GM12873 (cell line): ENCODE measurements at regions not wholly inside any gene's neighbourhood (a gene's known extent, or its start where the extent isn't known, plus 50 kb on each side); places are given as distances from the start of the nearest gene placed in this dataset.

Experiments used
- TF ChIP-seq, protein P1 (sequence below): IDR thresholded peaks from 2 replicates; pipeline ENCODE4 v1.5.1; 2012; ENCODE audit warnings: low read depth, mild to moderate bottlenecking, moderate library complexity, low read length, control low read depth; ENCODE audit not compliant: insufficient read depth; ENCODE audit errors: missing control alignments

DNA sequence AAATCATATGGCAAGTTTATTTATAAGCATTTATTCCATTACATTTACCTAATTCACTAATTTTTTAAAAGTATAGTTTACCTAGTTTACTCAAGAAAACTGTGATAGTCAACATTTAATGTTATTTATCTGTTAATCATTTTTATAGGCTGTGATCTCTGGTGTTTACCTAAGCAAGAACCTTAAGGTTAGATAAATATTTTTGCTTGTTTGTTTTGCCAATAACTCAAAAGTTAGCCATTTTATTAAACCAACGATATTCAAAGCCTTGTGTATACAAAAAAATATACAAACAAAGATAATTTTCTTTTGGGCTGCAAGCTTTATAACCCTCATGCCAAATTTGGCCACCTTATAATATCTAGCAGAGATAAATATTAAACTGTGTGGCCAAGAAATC is 157.3 kb downstream of the SLCO1B3 start:
- TF ChIP-seq, protein P1, sequence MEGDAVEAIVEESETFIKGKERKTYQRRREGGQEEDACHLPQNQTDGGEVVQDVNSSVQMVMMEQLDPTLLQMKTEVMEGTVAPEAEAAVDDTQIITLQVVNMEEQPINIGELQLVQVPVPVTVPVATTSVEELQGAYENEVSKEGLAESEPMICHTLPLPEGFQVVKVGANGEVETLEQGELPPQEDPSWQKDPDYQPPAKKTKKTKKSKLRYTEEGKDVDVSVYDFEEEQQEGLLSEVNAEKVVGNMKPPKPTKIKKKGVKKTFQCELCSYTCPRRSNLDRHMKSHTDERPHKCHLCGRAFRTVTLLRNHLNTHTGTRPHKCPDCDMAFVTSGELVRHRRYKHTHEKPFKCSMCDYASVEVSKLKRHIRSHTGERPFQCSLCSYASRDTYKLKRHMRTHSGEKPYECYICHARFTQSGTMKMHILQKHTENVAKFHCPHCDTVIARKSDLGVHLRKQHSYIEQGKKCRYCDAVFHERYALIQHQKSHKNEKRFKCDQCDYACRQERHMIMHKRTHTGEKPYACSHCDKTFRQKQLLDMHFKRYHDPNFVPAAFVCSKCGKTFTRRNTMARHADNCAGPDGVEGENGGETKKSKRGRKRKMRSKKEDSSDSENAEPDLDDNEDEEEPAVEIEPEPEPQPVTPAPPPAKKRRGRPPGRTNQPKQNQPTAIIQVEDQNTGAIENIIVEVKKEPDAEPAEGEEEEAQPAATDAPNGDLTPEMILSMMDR, result no peak

DNA sequence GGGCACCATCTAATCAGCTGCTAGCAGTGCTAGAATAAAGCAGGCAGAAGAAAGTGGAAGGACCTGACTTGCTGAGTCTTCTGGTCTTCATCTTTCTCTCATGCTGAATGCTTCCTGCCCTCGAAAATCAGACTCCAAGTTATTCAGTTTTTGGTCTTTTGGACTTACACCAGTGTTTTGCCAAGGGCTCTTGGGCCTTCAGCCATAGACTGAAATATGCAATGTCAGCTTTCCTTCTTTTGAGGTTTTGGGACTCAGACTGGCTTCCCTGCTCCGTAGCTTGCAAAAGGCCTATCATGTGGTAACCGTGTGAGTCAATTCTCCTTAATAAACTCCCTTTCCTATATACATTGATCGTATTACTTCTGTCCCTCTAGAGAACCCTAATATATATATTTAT is 159.3 kb downstream of the SLCO1B3 start:
- TF ChIP-seq, protein P1, result no peak

DNA sequence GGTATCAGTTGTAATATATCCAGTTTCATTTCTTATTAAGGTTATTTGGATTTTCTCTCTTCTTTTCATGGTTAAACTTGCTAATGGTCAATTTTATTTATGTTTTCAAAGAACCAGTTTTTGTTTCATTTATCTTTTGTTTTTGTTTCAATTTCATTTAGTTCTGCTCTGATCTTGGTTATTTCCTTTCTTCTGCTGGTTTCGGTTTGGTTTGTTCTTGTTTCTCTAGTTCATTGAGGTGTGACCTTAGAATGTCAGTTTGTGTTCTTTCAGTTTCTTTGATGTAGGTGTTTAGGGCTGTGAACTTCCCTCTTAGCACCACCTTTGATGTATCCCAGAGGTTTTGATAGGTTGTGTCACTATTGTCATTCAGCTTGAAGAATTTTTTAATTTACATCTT is 145.6 kb upstream of the SLCO1B1 start:
- TF ChIP-seq, protein P1, result no peak

DNA sequence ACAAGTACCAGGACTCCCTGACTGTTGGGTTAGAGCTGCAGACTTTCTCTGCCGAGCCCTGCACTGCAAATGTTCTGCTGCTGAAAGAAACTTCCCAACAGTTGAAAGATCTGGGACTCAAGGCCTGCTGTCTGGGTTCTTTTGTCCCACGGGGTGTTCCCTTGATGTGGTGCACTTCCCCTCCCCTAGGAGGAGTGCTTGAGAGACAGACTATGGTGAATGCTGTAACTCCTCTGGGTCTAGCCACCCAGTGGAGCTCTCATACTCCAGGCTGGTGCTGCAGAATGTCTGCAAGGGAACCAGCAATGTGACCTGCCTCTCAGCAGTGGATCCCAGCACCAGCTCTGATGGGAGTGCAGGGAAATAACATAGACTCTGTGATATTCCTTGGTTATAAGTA is 129.2 kb upstream of the SLCO1B1 start:
- TF ChIP-seq, protein P1, result no peak

DNA sequence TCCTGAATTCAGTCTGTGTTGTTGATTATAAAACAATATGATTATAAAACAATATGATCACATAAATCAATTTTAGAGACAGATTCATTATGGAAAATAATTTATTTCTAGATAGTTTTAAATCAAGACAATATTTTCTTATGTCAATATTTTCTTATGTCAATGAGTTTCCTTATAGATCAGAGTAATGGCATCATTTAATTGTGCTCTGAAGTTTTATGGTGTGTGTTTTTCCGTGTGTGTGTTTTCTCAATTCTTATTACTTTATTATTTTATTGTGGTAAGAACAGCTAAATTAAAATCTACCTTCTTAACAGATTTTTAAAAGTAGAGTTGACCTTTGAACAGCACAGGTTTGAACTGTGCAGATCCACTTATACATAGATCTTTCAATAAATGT is 105.3 kb upstream of the SLCO1B1 start:
- TF ChIP-seq, protein P1, result no peak

DNA sequence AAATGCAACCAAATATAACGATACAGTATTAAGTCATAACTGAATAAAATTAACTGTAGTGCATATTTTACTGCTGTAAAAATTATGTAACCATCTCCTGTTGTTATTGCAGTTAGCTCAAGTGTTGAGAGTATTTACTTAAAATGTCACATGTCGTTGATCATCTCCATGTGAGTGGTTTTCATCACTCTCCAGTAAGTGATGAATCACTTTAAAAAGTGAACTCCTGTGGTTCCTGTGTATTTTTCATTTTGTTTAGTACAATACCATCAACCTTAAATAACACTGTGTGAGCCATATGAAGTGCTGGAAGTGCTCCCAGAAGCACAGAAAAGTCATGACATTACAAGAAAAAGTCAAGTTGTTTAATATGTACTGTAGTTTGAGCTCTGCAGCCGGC is 104.7 kb upstream of the SLCO1B1 start:
- TF ChIP-seq, protein P1, result no peak

DNA sequence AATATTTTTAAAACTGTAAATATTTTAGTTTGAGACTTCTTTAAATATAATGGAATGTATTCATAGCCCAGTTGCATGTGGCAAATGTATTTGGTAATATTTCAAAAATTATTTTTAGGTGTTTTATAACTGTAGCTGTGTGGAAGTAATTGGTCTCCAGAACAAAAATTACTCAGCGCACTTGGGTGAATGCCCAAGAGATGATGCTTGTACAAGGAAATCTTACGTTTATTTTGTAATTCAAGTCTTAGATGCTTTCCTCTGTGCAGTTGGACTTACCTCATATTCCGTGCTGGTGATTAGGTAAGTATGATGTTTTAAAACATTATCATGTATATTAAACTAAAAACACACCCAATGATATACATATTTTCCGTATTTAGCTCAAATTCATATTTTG is 76.7 kb upstream of the SLCO1B1 start:
- TF ChIP-seq, protein P1, result no peak
